Astrocyte (in vitro differentiated cells and primary cell): ENCODE measurements at regions not wholly inside any gene's neighbourhood (a gene's known extent, or its start where the extent isn't known, plus 50 kb on each side); places are given as distances from the start of the nearest gene placed in this dataset.

Source experiments
- DNase-seq: peaks from one replicate; pipeline ENCODE4 v3.0.0-alpha.2; 2010; ENCODE audit warnings: low read depth
- FAIRE-seq: peaks from 2 replicates; lab custom pipeline; 2011; peaks lifted over from hg19 to GRCh38; lab: Jason Lieb, UNC
- H2AFZ ChIP-seq: 2 replicates; pipeline ENCODE4 v1.6.0; 2012; ENCODE audit warnings: low read depth, low read length, inconsistent platforms
- H3K27ac ChIP-seq: 2 replicates; pipeline ENCODE4 v1.5.1; 2011; ENCODE audit warnings: low read depth, low read length, inconsistent platforms
- H3K27me3 ChIP-seq: 2 replicates; pipeline ENCODE4 v1.6.0; 2011; ENCODE audit warnings: low read length, inconsistent platforms; ENCODE audit not compliant: insufficient read depth
- H3K36me3 ChIP-seq: 2 replicates; pipeline ENCODE4 v1.5.1; 2011; ENCODE audit warnings: low read length, inconsistent platforms; ENCODE audit not compliant: insufficient read depth
- H3K4me1 ChIP-seq: 2 replicates; pipeline ENCODE4 v1.5.1; 2011; ENCODE audit warnings: low read length, inconsistent platforms; ENCODE audit not compliant: insufficient read depth
- H3K4me2 ChIP-seq: 2 replicates; pipeline ENCODE4 v1.6.0; 2012; ENCODE audit warnings: low read length, inconsistent platforms
- H3K4me3 ChIP-seq: 2 replicates; pipeline ENCODE4 v1.5.1; 2011; ENCODE audit warnings: low read depth, mild to moderate bottlenecking, low read length, inconsistent platforms; ENCODE audit not compliant: insufficient read depth
- H3K79me2 ChIP-seq: 2 replicates; pipeline ENCODE4 v1.6.0; 2012; ENCODE audit warnings: mild to moderate bottlenecking, low read length, inconsistent platforms; ENCODE audit not compliant: insufficient read depth
- H3K9ac ChIP-seq: 2 replicates; pipeline ENCODE4 v1.6.0; 2012; ENCODE audit warnings: mild to moderate bottlenecking, low read length, inconsistent platforms
- H3K9me3 ChIP-seq: 2 replicates; pipeline ENCODE4 v1.5.1; 2012; ENCODE audit warnings: low read depth, mild to moderate bottlenecking, low read length, inconsistent platforms; ENCODE audit not compliant: insufficient read depth
- H4K20me1 ChIP-seq: 2 replicates; pipeline ENCODE4 v1.6.0; 2012; ENCODE audit warnings: low read length, inconsistent platforms; ENCODE audit not compliant: insufficient read depth
- H3K27ac Mint-ChIP-seq: one replicate; pipeline ENCODE4 v1.8.0; 2021; ENCODE audit warnings: mild to moderate bottlenecking, mixed read lengths; ENCODE audit not compliant: unreplicated experiment
- H3K27me3 Mint-ChIP-seq: one replicate; pipeline ENCODE4 v1.8.0; 2021; ENCODE audit warnings: low read depth, mixed read lengths; ENCODE audit not compliant: unreplicated experiment
- H3K36me3 Mint-ChIP-seq: one replicate; pipeline ENCODE4 v1.8.0; 2021; ENCODE audit warnings: low read depth, mixed read lengths; ENCODE audit not compliant: unreplicated experiment
- H3K4me1 Mint-ChIP-seq: one replicate; pipeline ENCODE4 v1.8.0; 2021; ENCODE audit warnings: low read depth, mixed read lengths; ENCODE audit not compliant: unreplicated experiment
- H3K4me3 Mint-ChIP-seq: one replicate; pipeline ENCODE4 v1.8.0; 2021; ENCODE audit warnings: mild to moderate bottlenecking, moderate library complexity, mixed read lengths; ENCODE audit not compliant: unreplicated experiment
- H3K9me3 Mint-ChIP-seq: one replicate; pipeline ENCODE4 v1.8.0; 2021; ENCODE audit warnings: mild to moderate bottlenecking, mixed read lengths; ENCODE audit not compliant: unreplicated experiment
- EZH2 ChIP-seq: IDR thresholded peaks from 2 replicates; pipeline ENCODE4 v1.6.1; 2012; ENCODE audit warnings: mild to moderate bottlenecking, low read length, inconsistent platforms; ENCODE audit not compliant: insufficient read depth
- TF ChIP-seq, protein P1 (sequence below): IDR thresholded peaks from 2 replicates; pipeline ENCODE4 v1.5.1; 2011; ENCODE audit warnings: low read depth, mild to moderate bottlenecking, inconsistent platforms, low read length, moderate library complexity; ENCODE audit not compliant: insufficient read depth

DNA sequence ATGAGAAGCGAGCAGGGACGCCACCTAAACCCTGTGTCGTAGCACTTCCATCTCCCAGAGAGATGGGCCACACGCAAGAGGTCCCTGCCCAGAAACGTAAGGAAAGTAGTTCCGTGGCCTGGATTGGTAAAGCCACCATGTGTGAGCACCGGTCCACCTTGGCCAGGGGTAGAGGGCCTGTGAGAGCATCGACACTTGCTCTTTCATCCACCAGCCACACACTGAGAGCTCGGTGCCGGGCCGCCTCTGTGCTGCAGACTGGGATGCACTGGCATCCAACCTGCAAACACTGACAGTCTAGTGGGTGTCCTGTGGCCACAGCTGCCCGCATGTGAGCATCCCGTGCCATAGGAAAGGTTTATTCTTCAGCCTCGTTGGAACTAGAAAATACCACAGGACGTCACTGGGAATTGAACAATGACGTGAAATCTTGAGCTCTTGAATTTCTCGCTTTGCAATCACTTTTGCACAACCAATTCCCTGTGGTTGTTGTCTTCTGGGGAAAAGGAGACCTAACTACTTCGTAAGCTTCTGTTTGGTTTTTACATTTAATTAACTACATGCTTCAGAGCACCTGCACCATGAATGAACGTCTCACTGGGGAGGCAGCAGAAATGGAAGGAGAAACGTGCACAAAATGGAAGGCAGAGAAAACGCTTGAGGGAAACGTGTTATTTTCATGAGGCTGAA, 212.0 kb upstream of the RAB6C start:
- Histone ChIP-seq H3K9ac (no peak overlapping the region), H3K27me3 (no peaks in the 10 kb centered on the region), H3K27ac (no peak overlapping the region), H4K20me1 (no peaks in the 10 kb centered on the region), H3K9me3 (no peaks in the 10 kb centered on the region), H3K4me2 (no peak overlapping the region), H3K4me1 (no peaks in the 10 kb centered on the region), H3K79me2 (no peaks in the 10 kb centered on the region), H3K4me3 (no peak overlapping the region), H3K36me3 (no peaks in the 10 kb centered on the region), H2AFZ (no peak overlapping the region)
- DNase-seq (no peak), FAIRE-seq (no peak)
- Mint-ChIP-seq H3K9me3 (no peaks in the 10 kb centered on the region), H3K27ac (no peak overlapping the region), H3K27me3 (peaks cover 27% of the 10 kb centered on the region), H3K36me3 (no peaks in the 10 kb centered on the region), H3K4me1 (no peaks in the 10 kb centered on the region), H3K4me3 (no peak overlapping the region)
- TF ChIP-seq, protein P1, sequence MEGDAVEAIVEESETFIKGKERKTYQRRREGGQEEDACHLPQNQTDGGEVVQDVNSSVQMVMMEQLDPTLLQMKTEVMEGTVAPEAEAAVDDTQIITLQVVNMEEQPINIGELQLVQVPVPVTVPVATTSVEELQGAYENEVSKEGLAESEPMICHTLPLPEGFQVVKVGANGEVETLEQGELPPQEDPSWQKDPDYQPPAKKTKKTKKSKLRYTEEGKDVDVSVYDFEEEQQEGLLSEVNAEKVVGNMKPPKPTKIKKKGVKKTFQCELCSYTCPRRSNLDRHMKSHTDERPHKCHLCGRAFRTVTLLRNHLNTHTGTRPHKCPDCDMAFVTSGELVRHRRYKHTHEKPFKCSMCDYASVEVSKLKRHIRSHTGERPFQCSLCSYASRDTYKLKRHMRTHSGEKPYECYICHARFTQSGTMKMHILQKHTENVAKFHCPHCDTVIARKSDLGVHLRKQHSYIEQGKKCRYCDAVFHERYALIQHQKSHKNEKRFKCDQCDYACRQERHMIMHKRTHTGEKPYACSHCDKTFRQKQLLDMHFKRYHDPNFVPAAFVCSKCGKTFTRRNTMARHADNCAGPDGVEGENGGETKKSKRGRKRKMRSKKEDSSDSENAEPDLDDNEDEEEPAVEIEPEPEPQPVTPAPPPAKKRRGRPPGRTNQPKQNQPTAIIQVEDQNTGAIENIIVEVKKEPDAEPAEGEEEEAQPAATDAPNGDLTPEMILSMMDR = no peak
- TF ChIP-seq EZH2 = no peak

- H3K36me3 ChIP-seq = no peaks in the 10 kb centered on the region
- peaks cover 24% of the 10 kb centered on the region for H3K27me3 Mint-ChIP-seq
- no peak overlapping the region for H2AFZ ChIP-seq
- H3K4me1 Mint-ChIP-seq = no peaks in the 10 kb centered on the region
- TF ChIP-seq, protein P1 = no peak
- TF ChIP-seq EZH2 = no peak
- no peak overlapping the region for H3K27ac Mint-ChIP-seq
- no peaks in the 10 kb centered on the region for H4K20me1 ChIP-seq
- H3K9me3 Mint-ChIP-seq = no peaks in the 10 kb centered on the region
- DNase-seq = no peak
- no peaks in the 10 kb centered on the region for H3K36me3 Mint-ChIP-seq
- FAIRE-seq = no peak
- no peak overlapping the region for H3K9ac ChIP-seq
- H3K4me3 ChIP-seq = no peak overlapping the region
- no peak overlapping the region for H3K4me2 ChIP-seq
- H3K27ac ChIP-seq = no peak overlapping the region
- H3K9me3 ChIP-seq = no peaks in the 10 kb centered on the region
- H3K4me1 ChIP-seq = no peaks in the 10 kb centered on the region
- H3K4me3 Mint-ChIP-seq = no peak overlapping the region
- no peaks in the 10 kb centered on the region for H3K27me3 ChIP-seq
- H3K79me2 ChIP-seq = no peaks in the 10 kb centered on the region
These were observed 211.5 kb upstream of the RAB6C start for GRCh38 chr2:129768036-129768386.

- Mint-ChIP-seq H3K27me3 (peaks cover 24% of the 10 kb centered on the region), H3K4me1 (no peaks in the 10 kb centered on the region), H3K27ac (no peak overlapping the region), H3K36me3 (no peaks in the 10 kb centered on the region), H3K9me3 (no peaks in the 10 kb centered on the region), H3K4me3 (no peak overlapping the region)
- H2AFZ ChIP-seq = no peak overlapping the region
- H3K36me3 ChIP-seq = no peaks in the 10 kb centered on the region
- H3K4me2 ChIP-seq = no peak overlapping the region
- no peaks in the 10 kb centered on the region for H3K79me2 ChIP-seq
- no peak overlapping the region for H3K4me3 ChIP-seq
- FAIRE-seq (no peak), DNase-seq (no peak)
- H3K9me3 ChIP-seq = no peaks in the 10 kb centered on the region
- H3K9ac ChIP-seq = no peak overlapping the region
- TF ChIP-seq, protein P1 = no peak
- TF ChIP-seq EZH2 = no peak
- H4K20me1 ChIP-seq = no peaks in the 10 kb centered on the region
- no peak overlapping the region for H3K27ac ChIP-seq
- H3K27me3 ChIP-seq = no peaks in the 10 kb centered on the region
- H3K4me1 ChIP-seq = no peaks in the 10 kb centered on the region
These were observed 210.8 kb upstream of the RAB6C start for GRCh38 chr2:129768485-129769184.
